NCI-H1417 (cell line): ENCODE measurements at regions not wholly inside any gene's neighbourhood (a gene's known extent, or its start where the extent isn't known, plus 50 kb on each side); places are given as distances from the start of the nearest gene placed in this dataset.

Experiments used
- DNase-seq, 3 experiments: peaks; one replicate each; lab custom pipeline; 2025; lab: John Stamatoyannopoulos, UW

- DNase-seq = peak in 2 of 3 experiments; percentile 25 to 60
Observed at GRCh38 chr3:102529452-102529851, 94.6 kb downstream of the ZPLD1 start.

- DNase-seq = no peak
Observed at GRCh38 chr3:102530415-102531181, 95.8 kb downstream of the ZPLD1 start.

DNA sequence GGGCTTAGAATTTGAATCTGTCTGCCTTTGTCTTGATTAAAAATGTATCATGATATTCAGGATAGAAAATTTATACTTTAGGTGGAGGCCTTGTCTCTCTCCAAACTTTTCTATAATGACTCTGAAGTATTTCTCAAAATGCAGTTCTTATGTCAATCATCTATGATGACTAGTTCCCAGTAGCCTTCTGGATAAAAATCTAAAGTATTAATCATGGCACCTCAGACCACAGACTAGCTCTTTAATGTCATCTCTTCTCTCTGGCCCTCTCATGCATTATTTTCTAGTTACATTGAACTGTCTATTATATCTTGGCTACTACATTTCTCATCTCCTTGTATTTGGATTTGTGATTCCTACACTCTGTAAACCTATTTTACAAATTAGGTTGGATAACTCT lies 96.9 kb downstream of the ZPLD1 start:
- no peak for DNase-seq

- no peak for DNase-seq
Observed at GRCh38 chr3:102532901-102533300, 98.1 kb downstream of the ZPLD1 start.

DNA sequence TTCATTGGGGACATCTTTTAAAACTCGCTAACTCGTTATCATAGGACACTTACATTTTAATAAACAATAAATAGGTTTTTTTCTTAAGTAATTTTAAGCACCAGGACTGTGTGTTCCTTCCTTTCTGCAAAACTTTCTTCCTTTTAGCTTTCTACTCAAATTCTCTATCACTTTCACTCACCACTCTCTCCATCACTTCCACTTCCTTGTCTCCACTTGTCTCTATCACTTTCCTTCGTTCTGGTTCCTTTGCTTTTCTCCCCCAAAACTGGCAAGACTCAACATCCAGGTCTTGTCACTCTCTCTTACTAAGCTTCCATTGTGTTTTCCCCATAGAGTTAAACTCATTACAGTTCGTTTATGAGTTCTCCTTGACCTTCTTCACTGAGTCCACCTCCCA lies 99.0 kb downstream of the ZPLD1 start:
- DNase-seq = no peak

GRCh38 chr3:102536456-102536855 lies 101.6 kb downstream of the ZPLD1 start:
- DNase-seq = peak; percentile 23 to 76 (median 40)

- DNase-seq = no peak
Observed at GRCh38 chr3:102537123-102537522, 102.3 kb downstream of the ZPLD1 start.

- no peak for DNase-seq
Observed at GRCh38 chr3:102544741-102545140, 109.9 kb downstream of the ZPLD1 start.

DNA sequence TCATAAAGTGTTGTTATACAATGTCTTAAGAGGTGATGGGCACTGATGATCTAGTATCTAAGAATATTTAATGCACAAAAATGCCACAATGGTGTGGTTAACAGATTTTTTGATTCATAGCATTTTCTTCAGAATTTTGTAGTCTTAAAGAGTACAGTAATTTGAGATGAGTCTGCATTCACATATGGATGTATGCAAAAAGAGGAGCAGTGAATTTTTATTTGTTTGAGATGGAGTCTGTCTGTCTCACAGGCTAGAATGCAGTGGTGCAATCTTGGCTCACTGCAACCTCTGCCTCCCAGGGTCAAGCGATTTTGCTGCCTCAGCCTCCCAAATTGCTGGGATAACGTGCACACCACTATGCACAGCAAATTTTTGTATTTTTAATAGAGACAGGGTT lies 110.5 kb downstream of the ZPLD1 start:
- DNase-seq = no peak

GRCh38 chr3:102553876-102554275 lies 119.1 kb downstream of the ZPLD1 start:
- no peak for DNase-seq

DNA sequence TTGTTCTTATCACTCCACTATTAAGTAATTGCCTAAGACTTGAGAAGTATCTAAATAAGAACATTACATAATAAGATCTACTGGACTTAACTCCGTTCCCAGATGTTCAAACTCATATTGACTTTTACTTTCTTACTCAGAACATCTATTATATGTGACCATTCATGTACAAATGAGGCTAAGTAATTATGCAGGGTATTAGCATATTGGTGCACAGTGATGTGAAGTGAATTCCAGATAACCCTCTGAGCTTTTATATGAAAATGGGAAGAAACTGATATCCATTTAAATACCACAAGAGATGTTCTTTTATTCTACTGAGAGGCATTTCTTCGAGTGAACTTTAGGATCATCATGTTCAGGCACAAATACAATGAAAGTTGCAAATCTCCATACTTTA lies 135.7 kb downstream of the ZPLD1 start:
- no peak for DNase-seq

- no peak for DNase-seq
Observed at GRCh38 chr3:102571006-102571405, 136.2 kb downstream of the ZPLD1 start.

DNA sequence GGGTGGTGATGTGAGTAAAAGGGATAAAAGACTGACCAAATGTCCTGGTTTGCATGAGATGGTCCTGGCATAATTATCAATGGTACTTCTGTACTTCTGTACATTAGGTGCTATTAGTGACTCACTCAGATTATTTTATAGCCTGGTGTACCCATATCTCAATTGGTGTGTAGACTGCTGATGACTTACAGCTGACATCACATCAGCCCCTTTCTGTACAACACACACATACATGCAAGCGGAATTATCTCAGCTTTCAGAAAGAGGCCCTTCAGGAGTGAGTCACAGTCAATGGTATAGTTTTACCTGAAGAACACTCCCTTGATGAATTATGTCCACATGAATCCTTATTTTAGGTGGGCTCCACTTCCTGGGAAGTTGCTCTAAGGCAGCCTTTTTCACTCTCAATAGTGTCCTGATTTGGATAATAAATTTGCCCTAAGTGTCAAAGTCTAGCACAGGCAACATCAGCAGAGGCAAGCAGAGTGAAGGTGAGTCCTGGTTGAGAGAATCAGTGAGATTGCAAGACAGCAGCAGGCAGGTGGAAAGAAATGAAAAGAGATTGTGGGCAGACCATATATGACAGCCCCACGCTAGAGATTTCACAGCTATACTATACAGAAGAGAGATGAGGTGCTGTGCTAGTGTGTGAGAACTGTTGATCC lies 137.0 kb downstream of the ZPLD1 start:
- DNase-seq = no peak

DNA sequence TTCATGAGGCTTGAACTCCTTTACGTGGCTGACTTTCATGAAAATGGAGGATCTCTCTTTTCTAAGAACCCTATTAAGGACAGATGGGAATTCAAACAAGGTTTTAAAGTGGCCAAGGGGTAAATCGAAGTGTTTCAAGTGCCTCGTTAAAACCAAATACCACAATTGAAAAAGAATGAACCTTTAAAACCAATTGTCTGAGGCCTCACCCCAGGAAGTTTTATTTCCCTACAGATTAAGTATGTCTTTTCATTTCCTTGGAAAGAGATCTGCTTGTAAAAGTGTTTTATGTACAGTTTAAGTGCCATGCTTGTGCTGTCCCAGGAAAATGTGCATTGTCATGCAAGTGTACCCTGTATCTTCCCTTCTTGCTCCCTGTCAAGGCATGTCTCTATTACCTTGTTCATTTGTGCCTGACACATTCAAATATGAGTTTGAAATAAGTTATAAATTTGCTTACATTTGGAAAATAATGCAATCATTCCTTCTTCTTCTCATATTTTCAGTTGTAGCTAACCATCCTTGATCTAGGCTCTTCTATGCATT lies 138.7 kb downstream of the ZPLD1 start:
- peak in 2 of 3 experiments; percentile 18 to 55 for DNase-seq

DNA sequence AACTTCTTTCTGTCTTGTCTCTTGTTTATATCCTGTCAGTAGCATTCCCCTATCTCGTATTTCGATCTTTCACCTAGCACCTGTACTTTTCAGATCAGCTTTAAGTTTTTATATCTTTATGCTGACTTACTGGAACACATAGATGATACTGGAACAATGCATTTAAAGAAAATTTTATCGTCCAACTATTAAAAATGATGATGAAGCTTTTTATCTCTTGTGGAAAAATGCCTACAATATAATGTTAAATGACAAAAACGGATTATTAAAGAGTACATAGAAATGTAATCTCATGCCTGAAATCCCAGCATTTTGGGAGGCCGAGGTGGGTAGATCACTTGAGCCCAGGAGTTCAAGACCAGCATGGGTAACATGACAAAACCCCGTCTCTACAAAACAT lies 139.5 kb downstream of the ZPLD1 start:
- no peak for DNase-seq

- DNase-seq = no peak
Observed at GRCh38 chr3:102576651-102577050, 141.8 kb downstream of the ZPLD1 start.

- no peak for DNase-seq
Observed at GRCh38 chr3:102577082-102577789, 142.4 kb downstream of the ZPLD1 start.

DNA sequence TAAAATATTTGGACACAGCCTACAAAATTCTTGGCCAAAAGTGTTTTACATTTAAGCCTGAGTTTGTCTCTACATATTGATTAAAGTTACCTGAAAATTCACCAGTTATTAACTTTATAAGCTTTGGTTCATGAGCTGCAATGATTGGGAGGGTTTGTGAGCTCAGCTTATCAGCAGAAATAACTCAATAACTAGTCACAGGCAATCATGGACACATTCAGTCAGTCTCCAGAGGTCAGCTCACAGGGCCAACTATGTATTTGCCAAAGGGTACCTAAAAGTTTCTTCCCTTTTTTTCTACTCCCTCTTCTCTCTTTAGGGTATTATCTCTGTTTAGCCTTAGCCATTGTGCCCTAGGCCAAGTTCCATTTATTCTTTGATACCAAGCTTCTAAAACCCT lies 145.9 kb downstream of the ZPLD1 start:
- DNase-seq = no peak

DNA sequence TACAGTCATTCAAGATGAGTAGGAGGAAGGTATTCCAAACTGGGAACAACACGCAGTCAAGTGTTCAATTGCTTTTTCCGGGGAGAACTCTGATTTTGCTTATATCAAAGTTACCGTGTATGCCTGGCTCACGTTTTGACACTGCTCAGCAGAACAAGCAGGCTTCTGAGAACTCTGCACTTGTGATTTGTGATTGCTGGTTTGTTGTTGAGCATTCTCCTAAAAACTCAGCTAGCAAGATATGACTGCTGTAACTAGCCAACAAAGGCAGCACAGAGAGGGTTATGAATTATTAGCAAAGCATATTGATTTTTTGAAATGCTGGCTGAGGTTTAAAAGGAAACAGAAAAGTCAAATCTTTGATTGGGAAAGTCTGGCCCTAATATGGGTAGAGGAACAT lies 151.7 kb downstream of the ZPLD1 start:
- DNase-seq = no peak

DNA sequence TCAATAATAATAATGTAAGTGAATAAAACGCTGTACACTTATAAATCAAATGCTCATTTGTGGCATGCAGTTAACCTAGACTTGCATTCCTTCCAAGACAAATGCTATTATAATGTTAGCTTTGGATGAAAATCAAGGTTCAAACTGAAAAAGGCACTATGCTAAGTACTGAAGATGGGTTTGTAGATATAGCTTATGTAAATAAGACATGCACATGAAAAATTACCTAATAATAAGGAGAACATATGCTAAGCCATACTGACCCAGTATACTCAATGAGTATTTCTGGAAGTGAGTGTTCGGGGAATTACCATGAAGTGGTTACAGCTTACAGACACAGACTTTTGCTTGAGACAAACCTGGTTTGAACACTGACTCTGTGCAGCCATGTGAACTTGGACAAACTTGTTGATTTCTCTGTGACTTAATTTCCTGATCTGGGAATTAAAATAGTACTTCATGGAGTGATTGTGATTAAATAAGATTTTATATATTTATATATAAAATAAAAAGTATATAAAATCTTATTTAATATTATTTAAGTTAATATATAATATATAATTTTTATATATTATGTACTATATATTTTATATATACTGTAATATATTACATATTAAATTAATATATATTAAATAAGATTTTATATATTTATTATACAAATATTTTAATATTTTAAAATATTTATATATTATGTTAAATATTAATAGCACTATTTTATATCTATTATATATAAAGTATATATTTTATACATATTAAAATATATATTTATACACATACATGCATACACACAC lies 159.2 kb downstream of the ZPLD1 start:
- no peak for DNase-seq

DNA sequence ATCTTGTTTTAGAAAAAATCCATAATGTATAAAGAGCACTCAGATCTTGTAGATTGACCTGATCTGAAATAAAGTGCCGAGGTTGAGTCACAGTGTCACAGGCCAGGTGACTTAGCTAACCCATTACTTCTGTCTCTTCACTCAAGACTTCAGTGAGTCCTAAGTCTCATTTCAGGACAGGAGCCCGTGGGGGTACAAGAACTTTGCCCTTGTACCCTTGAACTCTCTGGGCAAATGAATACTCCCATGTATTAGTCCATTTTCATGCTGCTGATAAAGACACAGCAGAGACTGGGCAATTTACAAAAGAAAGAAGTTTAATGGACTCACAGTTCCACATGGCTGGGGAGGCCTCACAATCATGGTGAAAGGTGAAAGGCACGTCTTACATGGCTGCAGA lies 160.2 kb downstream of the ZPLD1 start:
- no peak for DNase-seq
